ENCODE measurements at regions not wholly inside any gene's neighbourhood (a gene's known extent, or its start where the extent isn't known, plus 50 kb on each side); places are given as distances from the start of the nearest gene placed in this dataset.
"Not testable (repeated sequence)": the region's sequence is repeated elsewhere in the genome, so short reads cannot be mapped to it uniquely, and the experiment has no call there.

GRCh38 chr11:129643031-129643721, 172.5 kb upstream of the TMEM45B start:
- Histone ChIP-seq H3K4me1 (no peaks in the 10 kb centered on the region), H3K27ac (no peak overlapping the region), H3K4me3 (no peak overlapping the region), H3K36me3 (no peaks in the 10 kb centered on the region), H3K9me3 (no peaks in the 10 kb centered on the region), H3K27me3 (ENCODE audit: low read depth) (no peaks in the 10 kb centered on the region)
- intact Hi-C loops (cut with DNase I) = no loop called here
- DNase-seq (no peak), ATAC-seq (peak; percentile 84 to 95)
- no peak for TF ChIP-seq CTCF (IDR thresholded peaks at IDR 0.05)

- Histone ChIP-seq H3K4me1 (no peaks in the 10 kb centered on the region), H3K4me3 (no peak overlapping the region), H3K9me3 (no peaks in the 10 kb centered on the region), H3K36me3 (no peaks in the 10 kb centered on the region), H3K27me3 (ENCODE audit: low read depth) (no peaks in the 10 kb centered on the region), H3K27ac (no peak overlapping the region)
- no peak for ATAC-seq
- DNase-seq = no peak
- intact Hi-C loops (cut with DNase I) = no loop called here
- no peak for TF ChIP-seq CTCF (IDR thresholded peaks at IDR 0.05)
Measured at GRCh38 chr11:129644326-129644725, 171.3 kb upstream of the TMEM45B start.

- Histone ChIP-seq H3K36me3 (no peaks in the 10 kb centered on the region), H3K27me3 (ENCODE audit: low read depth) (no peaks in the 10 kb centered on the region), H3K4me1 (no peaks in the 10 kb centered on the region), H3K9me3 (no peaks in the 10 kb centered on the region), H3K27ac (no peak overlapping the region), H3K4me3 (no peak overlapping the region)
- intact Hi-C loops (cut with DNase I) = no loop called here
- TF ChIP-seq CTCF (IDR thresholded peaks at IDR 0.05) = no peak
- DNase-seq = no peak
- no peak for ATAC-seq
Measured at GRCh38 chr11:129645943-129646342, 169.7 kb upstream of the TMEM45B start.

GRCh38 chr11:129650044-129650443, 165.6 kb upstream of the TMEM45B start:
- intact Hi-C loops (cut with DNase I); H3K4me3 ChIP-seq; H3K27me3 ChIP-seq (ENCODE audit: low read depth); ATAC-seq; H3K27ac ChIP-seq; H3K36me3 ChIP-seq; H3K4me1 ChIP-seq; DNase-seq: not testable (repeated sequence)
- H3K9me3 ChIP-seq = peaks cover 11% of the 10 kb centered on the region

GRCh38 chr11:129652835-129653234, 162.8 kb upstream of the TMEM45B start:
- H3K4me3 ChIP-seq = no peak overlapping the region
- no peak for DNase-seq
- no peaks in the 10 kb centered on the region for H3K27me3 ChIP-seq (ENCODE audit: low read depth)
- H3K4me1 ChIP-seq = no peaks in the 10 kb centered on the region
- no peak for ATAC-seq
- intact Hi-C loops (cut with DNase I) = no loop called here
- H3K27ac ChIP-seq = no peak overlapping the region
- TF ChIP-seq CTCF (IDR thresholded peaks at IDR 0.05) = no peak
- H3K36me3 ChIP-seq = no peaks in the 10 kb centered on the region
- peaks cover 20% of the 10 kb centered on the region for H3K9me3 ChIP-seq

- TF ChIP-seq CTCF (IDR thresholded peaks at IDR 0.05) = no peak
- Histone ChIP-seq H3K27ac (no peak overlapping the region), H3K27me3 (ENCODE audit: low read depth) (no peaks in the 10 kb centered on the region), H3K36me3 (no peaks in the 10 kb centered on the region), H3K9me3 (peaks cover 20% of the 10 kb centered on the region), H3K4me1 (no peaks in the 10 kb centered on the region), H3K4me3 (no peak overlapping the region)
- intact Hi-C loops (cut with DNase I) = no loop called here
- DNase-seq (no peak), ATAC-seq (no peak)
Measured at GRCh38 chr11:129655247-129655832, 160.3 kb upstream of the TMEM45B start.
